GM18511 (cell line): ENCODE measurements at regions not wholly inside any gene's neighbourhood (a gene's known extent, or its start where the extent isn't known, plus 50 kb on each side); places are given as distances from the start of the nearest gene placed in this dataset.
"Not testable (repeated sequence)": the region's sequence is repeated elsewhere in the genome, so short reads cannot be mapped to it uniquely, and the experiment has no call there.

Experiments used
- ATAC-seq: cut with Tn5 transposase; IDR thresholded peaks from one replicate; pipeline ENCODE4 v1.9.1; 2021; ENCODE audit warnings: mild to moderate bottlenecking, moderate library complexity; ENCODE audit not compliant: unreplicated experiment

GRCh38 chr6:86744048-86744447 is 193.3 kb upstream of the HTR1E start:
- no peak for ATAC-seq

DNA sequence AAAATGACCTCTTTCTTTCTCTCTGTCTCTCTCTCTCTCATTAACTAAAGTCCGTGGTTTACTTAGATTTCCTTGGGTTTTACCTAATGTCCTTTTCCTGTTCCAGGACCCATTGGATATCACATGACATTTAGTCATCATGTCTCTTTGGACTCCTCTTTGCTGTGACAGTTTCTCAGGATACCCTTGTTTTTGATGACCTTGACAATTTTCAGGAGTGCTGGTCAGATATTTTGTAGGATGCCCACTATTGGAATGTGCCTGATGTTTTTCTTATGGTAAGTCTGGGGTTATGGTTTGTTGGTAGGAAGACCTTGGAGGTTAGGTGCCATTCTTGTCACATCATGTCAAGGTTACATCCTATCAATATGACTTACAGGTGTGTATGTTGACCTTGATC is 199.2 kb upstream of the HTR1E start:
- ATAC-seq = no peak

DNA sequence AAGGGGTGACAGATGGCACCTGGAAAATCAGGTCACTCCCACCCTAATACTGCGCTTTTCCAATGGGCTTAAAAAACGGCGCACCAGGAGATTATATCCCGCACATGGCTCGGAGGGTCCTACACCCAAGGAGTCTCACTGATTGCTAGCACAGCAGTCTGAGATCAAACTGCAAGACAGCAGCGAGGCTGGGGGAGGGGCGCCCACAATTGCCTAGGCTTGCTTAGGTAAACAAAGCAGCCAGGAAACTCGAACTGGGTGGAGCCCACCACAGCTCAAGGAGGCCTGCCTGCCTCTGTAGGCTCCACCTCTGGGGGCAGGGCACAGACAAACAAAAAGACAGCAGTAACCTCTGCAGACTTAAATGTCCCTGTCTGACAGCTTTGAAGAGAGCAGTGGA is 205.7 kb upstream of the HTR1E start:
- ATAC-seq = not testable (repeated sequence)

DNA sequence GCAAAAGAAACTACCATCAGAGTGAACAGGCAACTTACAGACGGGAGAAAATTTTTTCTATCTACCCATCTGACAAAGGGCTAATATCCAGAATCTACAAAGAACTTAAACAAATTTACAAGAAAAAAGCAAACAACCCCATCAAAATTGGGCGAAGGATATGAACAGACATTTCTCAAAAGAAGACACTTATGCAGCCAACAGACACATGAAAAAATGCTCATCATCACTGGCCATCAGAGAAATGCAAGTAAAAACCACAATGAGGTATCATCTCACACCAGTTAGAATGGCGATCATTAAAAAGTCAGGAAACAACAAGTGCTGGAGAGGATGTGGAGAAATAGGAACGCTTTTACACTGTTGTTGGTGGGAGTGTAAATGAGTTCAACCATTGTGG is 206.6 kb upstream of the HTR1E start:
- not testable (repeated sequence) for ATAC-seq

- no peak for ATAC-seq
Measured at GRCh38 chr6:86730216-86730615, 207.1 kb upstream of the HTR1E start.

- no peak for ATAC-seq
Measured at GRCh38 chr6:86728976-86729375, 208.4 kb upstream of the HTR1E start.

GRCh38 chr6:86724695-86725094 is 212.6 kb upstream of the HTR1E start:
- no peak for ATAC-seq

DNA sequence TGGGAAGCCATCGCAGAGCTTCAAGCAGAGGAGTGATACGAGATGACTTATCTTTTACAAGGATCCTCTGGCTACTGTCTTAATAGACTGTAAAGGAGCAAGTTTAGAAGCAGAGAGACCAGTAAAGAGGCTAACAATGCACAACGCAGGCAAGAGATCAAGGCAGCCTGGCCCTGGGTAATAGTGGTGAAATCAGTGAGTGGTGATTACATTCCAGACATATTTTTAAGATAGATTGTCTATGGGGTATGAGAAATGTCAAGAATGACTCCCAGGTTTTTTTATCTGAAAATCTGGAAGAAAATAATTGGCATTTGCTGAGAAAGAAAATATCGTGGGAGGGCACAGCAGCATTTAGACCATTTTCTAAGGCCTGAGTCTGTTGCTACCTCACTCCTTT is 213.6 kb upstream of the HTR1E start:
- no peak for ATAC-seq

DNA sequence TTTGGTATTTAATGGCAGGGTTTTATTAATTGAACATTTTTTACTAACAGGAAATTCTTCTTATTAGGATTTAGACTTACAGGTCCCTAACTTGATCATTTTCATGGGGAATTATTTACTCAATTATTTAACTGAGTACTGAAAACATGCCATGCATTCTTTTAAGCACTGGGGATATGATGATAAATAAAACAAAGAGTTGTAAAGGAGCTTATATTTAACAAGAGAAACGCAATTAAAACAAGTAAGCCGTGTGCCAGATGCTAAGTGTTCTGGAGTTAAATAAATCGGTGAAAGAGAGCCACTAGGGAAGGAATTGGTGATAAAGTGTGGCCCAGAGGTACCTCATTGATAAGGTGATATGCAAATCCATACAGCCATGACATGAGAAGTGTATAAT is 214.2 kb upstream of the HTR1E start:
- ATAC-seq = no peak

DNA sequence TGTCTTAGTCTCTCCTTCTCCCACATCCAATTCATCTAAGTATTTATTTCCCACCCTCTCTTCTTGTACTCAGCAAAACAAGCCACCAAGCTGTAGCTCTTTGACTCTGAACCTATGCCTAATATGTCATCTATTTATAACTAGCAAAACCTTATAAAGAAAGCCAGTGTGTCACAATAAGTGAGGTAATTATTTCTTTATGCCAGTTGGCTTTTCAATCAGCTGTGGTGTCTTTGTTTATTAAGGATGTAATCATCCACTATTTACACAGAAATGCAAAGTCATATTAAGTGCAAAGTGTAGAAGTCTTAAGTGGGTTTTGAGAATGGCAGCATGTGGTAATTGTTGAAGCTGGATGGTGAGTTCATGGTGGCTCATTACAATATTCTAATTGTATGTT is 215.2 kb upstream of the HTR1E start:
- no peak for ATAC-seq

- ATAC-seq = no peak
Measured at GRCh38 chr6:86715676-86716075, 221.7 kb upstream of the HTR1E start.

GRCh38 chr6:86712039-86712438 is 225.3 kb upstream of the HTR1E start:
- ATAC-seq = no peak

- no peak for ATAC-seq
Measured at GRCh38 chr6:86707545-86708120, 229.7 kb upstream of the HTR1E start.

GRCh38 chr6:86706449-86706848 is 230.9 kb upstream of the HTR1E start:
- peak; percentile 67 for ATAC-seq

GRCh38 chr6:86701228-86701627 is 236.1 kb upstream of the HTR1E start:
- not testable (repeated sequence) for ATAC-seq

- no peak for ATAC-seq
Measured at GRCh38 chr6:86686496-86686895, 250.8 kb upstream of the HTR1E start.

- ATAC-seq = no peak
Measured at GRCh38 chr6:86685230-86685797, 252.0 kb upstream of the HTR1E start.

DNA sequence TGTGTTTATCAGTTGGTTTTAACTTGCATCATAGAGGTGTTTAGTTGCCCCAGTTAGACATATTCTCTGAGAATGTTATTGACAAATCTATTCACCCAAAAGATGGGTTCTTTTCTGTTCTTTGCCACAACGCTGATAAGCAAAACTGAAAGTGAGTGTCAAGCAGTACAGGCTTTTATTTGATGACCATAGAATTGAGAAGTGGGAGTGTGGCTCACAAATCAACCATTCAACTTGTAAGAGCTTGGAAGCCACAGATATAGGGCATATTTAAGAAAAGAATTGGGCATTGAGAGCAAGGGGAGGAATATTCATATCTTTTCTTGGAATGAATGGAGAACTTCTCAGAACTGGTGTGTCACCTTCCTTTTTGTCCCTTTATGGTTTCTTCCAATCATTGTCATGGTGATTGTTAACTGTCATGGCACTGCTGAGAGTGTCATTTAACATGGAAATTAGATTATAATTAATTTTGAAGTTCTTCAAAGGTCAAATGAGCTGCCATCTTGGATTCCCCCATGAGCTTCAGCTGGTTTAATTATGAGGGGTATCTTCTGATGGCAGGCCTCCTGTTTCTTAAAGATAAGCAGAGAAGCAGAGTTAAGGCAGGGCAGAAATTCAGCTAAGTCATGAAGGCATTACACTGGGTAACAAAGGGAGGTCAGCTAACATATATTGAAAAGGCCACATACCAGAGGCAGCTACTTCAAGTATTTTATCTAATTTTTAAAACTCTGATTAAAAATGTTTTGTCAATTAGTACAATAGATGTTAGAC is 254.0 kb upstream of the HTR1E start:
- ATAC-seq = no peak

- ATAC-seq = peak; percentile 57
Measured at GRCh38 chr6:86682297-86682696, 255.0 kb upstream of the HTR1E start.

DNA sequence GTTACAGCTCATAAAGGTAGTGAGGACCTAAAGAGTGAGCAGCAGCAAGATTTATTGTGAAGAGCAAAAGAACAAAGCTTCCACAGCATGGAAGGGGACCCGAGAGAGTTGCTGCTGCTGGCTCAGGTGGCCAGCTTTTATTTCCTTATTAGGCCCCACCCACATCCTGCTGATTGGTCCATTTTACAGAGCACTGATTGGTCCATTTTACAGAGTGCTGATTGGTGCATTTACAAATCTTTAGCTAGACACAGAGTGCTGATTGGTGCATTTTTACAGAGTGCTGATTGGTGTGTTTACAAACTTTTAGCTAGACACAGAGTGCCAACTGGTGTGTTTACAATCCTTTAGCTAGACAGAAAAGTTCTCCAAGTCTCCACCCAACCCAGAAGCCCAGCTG is 256.2 kb upstream of the HTR1E start:
- ATAC-seq = not testable (repeated sequence)

GRCh38 chr6:86672125-86672524 is 265.2 kb upstream of the HTR1E start:
- not testable (repeated sequence) for ATAC-seq

DNA sequence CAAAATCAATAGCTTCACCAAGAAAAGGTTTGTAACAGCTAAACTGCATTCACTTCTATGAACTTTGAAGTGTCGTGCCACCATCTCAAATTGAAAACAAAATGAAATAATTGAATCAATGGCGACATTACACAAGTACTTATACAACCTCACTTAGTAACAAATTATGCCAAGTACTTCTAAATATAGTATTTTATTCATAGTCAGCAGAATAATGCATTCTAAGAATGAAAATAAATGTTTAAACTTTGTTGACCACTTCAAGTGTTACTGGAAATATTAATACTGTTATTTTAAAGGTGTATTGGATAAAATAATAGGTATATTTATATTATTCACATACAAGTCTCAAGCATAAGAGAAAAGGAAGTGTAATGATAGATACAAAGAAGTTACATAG is 280.1 kb upstream of the HTR1E start:
- no peak for ATAC-seq
